NCI-H774 (cell line): ENCODE measurements at regions not wholly inside any gene's neighbourhood (a gene's known extent, or its start where the extent isn't known, plus 50 kb on each side); places are given as distances from the start of the nearest gene placed in this dataset.

Source experiments
- DNase-seq: peaks from one replicate; lab custom pipeline; 2025; lab: John Stamatoyannopoulos, UW

DNA sequence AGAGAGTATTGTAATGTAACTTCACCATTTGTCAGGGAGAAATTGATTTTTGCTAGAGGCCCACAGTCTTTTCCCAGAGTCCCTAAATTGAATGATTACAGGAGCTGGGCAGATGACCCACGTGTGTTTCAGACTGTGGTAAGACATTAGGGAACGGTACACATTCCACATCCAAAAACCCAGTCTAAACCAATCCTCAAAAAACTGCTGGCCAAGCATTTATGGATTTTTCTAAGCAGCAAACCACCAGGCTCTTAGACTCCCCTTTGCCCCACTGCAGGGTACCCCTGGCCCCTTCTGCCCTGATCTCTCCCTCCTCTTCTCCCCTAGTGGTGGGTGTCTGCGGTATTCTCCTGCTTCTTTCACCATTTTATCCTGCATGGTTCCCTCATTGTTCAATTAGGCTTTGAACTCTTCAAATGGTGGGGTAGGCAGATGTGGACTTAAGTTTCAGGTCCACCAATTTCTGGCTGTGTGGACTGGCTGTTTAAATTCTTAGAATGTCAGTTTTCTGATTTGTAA is 135.5 kb upstream of the SORCS3 start:
- DNase-seq = no peak

DNA sequence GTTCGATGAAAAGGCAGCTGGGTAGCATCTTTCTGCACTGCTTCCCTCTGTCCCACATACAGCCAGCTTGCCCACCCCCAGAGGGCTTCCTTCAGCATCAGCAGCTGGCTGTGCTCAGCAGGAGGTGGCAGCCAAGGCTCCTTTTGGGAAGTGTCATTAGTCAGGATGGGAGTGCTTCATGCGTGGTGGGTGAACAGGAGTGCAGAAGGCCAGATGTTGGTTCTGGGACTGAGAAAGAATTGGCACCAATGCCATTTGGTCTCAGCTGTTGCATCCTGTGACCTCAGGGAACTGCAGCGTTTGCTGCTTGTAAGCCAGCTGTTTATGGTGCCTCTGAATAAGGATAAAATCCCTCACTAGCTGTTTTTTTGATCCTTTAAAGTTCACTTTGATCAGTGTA is 131.1 kb upstream of the SORCS3 start:
- no peak for DNase-seq

DNA sequence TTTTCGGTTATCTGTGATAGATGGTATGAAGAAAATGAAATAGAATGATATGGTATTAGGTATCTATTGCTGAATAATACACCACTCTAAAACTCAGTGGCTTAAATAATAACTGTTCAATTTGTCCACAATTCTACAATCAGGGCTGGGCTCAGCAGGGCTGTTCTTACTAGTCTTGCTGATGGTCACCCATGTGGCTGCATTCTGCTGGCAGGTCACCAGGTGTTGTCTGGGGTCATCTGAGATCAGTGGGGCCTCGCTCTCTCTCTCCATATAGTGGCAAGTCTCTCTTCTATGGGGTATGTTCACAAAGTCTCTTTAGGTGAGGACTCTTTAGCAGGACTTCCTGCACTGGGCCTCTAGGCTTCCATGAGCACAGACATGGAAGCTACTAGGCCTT is 130.4 kb upstream of the SORCS3 start:
- no peak for DNase-seq

DNA sequence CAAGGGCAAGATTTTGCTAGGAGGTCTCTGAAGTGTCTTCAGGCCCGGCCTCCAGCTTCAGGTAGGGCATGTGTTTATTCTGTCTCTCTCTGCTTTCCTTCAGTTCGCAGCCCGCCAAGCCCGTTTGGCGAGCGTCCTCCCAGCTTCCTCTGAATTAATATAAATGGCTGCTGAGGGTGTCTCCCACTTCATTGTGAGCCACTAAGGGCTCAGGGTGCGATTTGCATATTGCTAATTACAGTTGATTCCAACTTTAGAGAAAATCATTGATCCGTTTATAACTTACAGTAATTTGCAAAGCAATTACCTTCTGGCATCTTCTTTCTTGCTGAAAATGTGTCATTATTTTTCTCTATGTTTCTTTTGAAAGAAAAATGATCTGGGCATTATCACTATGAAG is 128.3 kb upstream of the SORCS3 start:
- DNase-seq = no peak

DNA sequence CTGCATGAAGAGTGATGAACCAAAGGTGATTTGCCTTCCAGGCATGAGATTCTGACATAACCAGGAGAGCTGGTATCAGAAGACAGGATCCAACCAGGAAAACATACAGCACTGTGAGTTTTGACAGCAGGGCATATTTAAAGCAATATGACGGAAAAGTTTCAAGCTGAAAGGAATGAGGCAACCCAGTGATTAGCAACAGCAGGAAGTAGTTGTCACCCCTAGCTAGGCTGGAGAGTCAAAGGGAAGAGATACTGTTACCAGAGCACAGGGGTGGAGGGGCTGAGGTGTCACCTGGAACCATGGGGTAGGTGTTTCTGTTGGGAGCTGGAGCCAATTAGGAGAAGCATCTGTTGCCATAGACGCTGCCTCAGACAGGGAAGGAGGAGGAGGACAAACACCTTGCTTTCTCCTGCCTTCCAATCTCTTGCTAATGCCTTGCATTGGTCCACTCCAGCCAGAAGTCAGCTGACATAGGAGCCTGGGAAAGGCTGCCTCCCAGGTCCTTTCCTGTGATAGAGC is 125.4 kb upstream of the SORCS3 start:
- DNase-seq = no peak

DNA sequence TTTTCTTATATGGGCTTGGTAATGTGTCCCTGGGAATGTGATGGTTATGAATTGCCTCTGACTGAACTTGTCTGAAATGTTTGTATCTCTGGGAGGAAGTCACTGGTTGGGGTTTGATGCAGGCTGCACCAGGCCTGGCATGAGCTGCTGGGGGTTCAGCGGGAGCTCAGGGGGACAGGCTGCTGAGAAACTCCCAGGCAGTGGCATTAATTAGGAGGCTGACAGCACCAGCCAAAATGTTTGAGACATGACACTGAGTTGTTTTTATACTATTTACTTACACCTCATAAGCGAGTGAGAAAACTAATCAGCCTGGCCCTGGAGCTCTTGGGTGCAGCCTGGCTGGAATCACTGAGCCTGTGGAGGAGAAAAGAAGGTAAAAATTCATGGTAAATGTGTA is 124.1 kb upstream of the SORCS3 start:
- no peak for DNase-seq

DNA sequence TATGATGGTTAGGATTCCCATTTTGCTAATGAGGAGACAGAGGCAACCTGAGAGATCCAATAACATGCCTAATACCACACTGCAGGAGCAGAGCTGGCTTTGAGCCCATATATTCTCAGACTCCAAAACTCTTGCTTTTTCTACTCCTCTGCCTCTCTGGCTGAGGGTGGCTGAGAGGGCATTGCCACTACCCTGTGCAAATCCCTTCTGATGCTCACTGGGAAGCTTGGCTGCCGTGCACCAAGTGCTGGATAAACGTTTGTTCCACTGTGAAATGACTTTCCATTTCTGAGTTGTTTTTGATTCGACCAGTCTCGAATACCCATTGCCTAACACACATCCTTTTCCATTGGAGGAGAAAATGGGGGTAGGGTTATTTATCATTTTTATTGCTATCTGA is 123.1 kb upstream of the SORCS3 start:
- DNase-seq = no peak

DNA sequence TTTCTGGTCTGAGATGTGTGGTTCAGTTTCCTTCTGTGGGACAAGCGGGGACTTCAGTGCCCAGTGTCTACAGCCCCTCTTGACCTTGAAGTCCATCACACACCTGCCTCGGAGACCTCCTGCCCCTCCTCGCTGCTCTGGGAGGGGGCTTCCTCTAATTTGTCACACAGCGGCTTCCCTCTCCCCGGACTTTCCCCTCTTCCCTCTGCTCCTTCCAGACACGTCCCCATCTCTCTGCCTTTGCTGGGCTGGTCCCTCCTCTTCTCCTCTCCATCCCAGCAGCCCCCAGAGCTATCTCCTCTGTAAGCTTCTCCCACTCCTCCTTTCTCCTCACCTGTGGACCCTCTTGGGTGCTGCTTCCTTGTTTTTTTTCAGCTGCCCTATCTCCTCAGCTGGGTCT is 122.2 kb upstream of the SORCS3 start:
- no peak for DNase-seq

DNA sequence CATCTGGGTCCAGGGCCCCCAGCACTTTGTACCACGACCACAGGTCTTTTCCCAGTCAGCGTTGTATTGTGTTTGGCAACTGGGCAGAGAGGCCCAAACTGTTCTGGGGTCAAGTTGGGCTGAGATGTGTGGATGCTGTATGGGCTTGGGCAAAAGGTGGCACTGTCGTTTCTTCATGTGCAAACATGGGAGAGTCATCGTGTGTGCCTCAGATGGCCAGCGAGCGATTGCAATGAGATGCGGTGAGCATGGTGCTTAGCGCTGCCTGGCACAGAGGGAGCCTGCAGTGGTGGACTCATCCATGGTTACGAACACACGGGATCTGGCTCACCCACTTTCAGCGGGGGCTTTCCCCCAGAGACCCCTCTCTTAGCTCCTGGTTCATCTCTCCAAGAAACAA is 120.4 kb upstream of the SORCS3 start:
- no peak for DNase-seq

DNA sequence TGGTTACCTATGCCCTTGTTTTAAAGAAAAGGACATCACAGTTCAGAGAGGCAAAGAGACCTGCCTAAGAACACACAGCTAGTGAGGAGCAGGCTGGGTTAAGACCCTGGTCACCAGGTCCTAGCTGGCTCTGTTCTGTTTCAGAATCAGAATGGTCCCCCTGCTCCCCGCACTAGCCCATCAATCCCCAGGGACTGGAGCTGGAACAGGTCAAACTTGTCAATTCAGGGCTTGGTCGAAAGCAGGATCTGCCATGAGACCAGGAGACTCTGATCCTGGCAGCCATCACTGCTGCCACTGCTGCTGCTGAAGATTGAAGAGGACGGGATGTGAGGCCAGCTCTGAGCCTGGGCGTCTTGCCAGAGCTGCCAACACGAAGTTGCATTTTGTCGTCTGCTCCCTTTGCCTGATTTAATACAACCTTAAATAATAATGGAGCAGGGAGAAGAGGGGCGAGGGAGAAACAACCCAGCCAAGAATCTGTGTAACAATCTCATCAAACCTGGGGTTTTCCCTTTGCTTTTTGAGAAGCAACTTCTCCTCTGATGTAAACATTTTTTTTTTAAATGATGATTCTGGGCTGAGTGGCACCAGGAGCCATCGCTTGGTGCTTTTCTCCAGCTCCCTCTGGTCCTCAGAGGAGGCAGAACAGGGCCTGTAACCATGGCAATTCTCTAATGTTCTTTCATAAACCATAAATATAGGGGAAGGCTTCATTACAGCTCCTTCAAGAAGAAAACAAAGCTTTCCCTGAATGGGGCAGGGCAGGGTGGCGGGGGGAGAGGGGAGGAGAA is 119.0 kb upstream of the SORCS3 start:
- no peak for DNase-seq

DNA sequence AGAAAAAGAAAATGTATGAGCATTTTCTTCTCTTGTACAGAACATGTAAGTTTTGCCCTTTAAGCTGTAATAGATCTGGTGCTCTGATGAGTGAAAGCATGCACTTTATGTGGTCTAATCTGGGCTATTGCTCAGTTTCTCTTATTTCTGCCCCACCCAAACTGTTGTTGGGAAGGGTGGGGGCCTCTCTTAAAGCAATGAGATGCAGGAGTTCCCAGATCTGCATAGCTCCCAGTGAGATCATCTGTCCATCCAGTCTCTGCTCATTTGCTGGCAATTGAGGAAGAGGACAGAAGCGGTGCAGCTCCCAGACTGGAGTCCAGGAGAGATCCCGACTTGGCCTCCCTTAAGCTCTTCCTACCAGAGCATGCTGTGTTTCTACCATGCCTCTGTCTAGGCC is 114.9 kb upstream of the SORCS3 start:
- DNase-seq = no peak

DNA sequence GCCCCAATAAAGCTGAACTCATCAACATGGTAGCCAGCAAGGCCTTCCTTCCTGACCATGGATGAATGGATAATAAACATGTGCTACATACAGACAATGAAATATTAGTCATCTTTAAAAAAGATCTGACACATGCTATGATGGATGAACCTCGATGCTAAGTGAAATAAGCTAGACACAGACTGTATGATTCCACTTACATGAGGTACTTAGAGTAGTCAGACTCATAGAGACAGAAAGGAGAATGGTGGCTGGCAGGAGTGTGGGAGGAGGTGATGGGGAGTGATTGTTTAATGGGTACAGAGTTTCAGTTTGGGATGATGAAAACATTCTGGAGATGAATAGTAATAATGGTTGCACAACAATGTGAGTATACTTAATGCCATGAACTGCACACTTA is 114.1 kb upstream of the SORCS3 start:
- no peak for DNase-seq

DNA sequence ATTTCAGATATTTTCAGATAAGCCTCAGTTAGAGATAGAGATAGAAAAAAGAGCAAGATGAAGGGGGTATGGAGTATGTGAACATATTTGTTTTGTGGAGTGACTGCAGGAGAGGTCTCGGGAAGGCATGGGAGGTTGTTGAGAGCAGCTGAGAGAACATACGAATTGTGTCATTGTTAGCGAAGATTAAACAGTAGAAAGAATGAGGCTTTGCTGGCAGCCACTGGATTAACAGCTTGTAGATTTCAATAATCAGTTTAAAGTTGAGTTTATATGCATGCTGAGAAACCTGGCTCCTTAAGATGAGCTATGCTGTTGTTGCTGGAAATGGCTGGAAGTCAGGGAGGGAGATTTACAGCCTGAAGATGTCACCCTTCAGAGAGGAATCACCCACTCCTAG is 100.9 kb upstream of the SORCS3 start:
- DNase-seq = no peak

DNA sequence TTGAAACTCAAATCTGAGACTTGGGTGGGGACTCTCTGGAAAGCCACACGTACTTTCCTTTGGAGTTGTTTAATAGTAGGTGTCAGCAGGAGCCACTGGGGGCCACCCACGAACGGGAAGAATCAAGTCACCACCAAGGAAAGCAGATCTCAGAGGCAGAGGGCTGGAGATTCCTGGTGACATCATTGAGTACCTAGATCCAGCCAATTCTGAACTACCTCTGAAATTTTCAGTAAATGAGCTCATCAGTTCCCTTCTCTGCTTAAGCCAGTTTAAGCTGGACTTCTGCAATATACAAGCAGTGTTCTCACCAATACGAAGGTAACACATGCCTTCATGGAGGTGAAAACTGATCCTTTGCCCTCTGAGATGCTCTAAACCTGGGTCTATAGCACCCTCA is 99.3 kb upstream of the SORCS3 start:
- DNase-seq = no peak

DNA sequence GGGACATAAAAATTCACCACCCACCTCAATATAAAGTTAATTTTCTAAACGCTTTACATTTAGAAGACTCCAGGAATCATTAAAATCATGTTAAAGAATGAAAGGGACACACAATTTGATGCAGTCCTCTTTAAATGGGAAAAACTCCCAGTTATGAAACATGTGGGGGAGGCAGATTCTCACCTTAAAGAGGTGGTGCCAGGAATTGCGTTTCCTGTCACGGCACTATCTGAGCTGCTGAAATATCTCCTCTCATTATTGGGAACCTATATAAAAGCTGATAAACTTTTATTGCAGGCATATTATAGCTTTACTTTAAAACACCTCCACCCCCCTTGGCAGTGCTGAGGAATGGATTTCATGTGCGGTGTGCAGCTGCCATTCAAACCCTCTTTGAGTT is 94.8 kb upstream of the SORCS3 start:
- no peak for DNase-seq

DNA sequence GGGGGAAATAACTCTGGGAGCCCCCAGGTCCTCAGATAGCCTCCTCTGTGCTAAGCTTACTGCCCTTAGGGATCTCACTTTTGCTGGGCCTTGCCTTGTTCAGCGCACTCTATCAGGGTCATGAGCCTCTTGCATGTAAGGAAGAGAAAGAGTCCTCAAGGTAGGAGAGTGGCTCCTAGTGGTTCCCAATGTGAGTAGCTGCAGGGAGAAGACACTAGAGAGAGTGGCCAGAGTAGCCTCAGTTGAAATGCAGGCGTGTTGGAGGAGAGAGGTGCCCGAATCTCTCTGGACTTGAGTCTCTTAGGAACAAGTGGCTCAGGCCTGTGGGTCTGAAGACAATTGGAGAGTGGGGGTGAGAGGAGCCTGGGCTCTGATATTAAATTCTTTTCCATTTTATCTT is 94.3 kb upstream of the SORCS3 start:
- DNase-seq = no peak

DNA sequence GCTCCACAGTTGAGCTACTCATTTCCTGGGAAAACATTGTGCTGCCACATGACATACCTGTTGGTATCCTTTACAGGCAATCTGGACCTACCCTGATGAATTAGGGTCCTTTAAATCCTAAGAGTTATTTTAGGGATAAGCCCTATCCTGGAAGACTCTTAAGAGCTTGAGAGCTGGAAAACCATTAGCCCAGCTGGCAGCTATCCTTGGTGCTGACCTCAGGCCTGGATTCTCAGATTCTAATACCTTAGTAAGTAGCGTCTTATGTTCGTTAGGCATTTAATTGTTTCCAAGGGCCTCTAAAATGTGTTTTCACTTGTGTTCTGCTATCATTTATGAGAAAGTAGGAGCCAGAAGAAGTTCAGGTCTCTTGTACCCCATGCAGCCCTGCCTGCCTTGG is 93.0 kb upstream of the SORCS3 start:
- no peak for DNase-seq

DNA sequence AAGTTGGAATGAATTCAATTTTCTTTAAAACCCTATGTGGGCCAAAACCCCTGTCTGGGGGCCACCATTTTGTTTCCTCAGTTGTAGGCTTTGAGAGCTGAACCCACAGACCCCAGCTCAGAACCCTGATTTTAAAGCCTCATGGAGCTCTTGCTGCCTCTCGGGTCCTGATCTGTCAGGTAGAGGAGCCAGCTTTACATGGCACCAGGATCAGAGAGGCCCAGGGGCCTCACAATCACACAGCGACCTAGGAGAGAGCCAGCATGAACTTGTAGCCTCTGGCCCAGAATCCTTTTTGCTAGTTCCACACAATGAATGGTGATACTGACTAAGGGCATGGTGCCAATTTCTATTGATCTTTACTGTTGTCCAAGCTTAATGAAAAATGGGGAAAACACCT is 84.3 kb upstream of the SORCS3 start:
- no peak for DNase-seq

DNA sequence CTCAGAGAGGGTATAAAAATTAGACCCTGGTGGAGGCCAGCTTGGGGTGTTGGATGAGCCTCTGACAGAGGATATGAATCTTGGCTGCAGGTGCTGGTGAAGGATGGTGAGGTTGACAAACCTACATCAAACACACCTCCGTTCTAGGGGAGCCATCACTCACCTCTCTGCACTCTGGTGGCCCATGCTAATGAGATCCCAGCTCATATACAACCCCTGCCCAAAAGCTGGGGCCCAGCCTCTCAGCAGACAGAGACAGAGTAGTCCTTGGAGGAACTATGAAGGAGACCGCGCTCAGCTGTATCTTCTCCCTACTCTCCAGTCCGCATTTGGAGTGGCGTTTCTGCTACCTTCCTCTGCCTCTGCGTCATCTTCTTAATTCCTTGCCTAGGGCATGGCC is 83.1 kb upstream of the SORCS3 start:
- DNase-seq = no peak

DNA sequence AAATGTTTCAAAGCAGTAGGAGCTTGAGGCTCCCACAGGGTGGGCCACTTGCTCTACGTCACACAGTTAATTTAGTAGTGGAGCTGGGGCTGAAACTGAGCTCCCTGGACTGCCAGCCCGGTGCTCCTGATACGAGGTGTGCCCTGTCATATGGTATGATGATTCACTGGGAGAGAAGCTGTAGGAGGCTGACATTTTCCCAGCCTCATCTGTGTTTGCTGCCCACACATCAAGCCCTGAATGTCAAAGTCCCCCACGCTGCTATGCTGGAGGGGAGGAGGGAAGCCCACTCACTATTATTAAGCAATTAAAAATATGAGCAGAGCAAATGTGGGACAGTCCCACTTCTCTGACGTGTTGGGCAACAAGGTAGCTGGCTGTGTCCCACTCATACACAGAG is 81.2 kb upstream of the SORCS3 start:
- DNase-seq = no peak

DNA sequence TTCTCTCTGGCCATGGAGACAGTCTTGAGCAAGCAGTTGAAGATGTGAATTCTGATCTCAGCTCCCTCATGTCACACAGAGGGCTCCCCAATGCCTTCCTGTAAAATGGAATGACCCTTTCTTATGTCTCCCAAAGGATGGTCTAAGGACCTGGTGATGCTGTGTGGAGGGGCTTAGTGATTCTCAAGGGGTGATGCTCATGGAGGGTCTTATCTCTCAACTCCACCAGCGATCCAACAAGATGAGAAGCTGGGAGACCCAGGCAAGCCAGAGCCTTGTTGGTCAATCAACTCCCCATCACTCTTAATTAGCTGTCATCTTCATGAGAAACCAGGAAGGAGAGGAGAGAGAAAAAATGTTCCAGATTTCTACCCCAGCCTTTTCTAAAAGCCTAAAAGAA is 78.0 kb upstream of the SORCS3 start:
- DNase-seq = no peak

DNA sequence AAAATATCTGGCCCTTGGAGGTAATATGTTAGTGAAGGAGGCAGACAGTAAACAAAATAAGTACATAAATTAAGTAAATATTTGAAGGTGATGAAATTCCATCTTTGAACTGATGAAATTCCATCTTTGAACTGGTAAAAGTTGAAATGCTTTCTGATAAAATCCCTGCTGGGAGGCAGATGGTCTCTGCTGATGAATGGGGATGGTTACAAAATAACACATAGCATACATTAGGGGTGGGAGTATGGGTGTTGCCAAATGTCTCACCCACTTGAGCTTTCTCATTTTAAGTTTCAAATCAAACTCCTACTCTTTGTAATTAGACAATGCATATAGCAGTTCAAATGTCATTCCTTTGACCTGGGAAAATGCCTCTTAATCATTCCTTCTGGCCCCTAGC is 77.5 kb upstream of the SORCS3 start:
- DNase-seq = no peak

DNA sequence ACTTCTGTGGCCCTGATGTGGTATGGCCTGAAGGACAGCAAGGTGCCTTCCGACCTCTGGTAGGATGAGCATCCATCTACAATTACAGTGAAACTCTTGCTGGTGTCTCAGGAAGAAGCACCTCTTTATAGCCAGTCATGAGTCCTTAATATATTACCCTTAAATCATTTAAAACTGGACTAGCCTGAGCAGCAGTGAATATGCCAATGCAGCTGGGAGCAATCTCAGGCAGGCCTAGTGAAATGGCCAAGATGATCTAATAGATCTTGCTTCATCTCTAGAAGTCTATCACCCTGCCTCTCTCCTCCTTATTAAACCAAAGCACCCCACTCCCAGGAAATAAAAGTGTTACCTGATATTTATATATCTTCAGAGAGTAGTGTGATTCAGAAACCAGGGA is 66.7 kb upstream of the SORCS3 start:
- no peak for DNase-seq

DNA sequence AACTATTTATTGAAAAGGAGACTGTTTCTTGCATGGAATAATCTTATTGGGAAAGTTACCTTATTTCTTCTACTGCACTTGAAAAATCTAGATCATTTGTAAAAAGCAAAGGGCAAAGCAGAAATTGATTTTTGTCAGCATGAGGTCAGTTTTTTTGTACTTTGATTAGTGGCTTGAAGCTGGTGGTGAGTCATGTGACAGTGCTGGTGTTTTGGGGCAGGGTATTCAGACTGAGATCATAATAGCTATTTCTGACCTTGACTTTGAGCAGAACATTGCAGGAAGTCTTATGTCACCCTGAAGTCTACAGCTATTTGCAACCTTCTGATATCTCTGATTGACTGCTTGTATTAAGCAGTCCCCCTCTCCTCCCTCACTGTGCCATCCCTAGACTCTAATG is 66.3 kb upstream of the SORCS3 start:
- DNase-seq = no peak
